ENCODE measurements at regions not wholly inside any gene's neighbourhood (a gene's known extent, or its start where the extent isn't known, plus 50 kb on each side); places are given as distances from the start of the nearest gene placed in this dataset.

DNA sequence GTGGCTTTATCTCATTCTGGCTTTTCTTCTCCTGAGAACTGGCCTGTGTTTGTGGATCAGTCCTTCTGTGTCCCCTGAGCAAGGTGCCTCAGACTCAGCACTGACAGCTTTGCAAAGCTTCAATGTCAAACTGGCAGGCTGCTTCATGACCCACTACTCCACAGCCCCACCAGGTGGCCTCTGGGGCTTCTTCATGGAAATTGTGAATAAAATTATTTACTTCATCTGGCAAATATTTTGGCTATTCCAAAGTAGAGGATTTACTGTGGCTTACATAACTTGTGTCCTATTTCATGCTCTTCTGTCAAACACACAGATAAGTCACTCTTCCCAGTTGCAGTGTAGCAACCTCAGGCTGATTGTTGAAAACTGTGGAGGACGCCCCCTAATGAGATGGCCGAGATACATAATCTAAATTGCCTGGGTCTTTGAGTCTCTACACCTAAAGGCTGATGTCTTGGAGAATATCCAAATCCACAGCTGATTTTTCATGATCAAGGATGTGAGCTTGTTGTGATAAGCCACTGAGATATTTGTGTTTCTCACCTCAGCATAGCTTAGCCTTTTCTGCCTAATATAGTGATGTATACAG lies 721.9 kb upstream of the SLC10A2 start:
- H3K27ac Mint-ChIP-seq, result no peak overlapping the region
- DNase-seq, result no peak
- TF ChIP-seq CTCF (IDR thresholded peaks at IDR 0.05), result no peak
- no peaks in the 10 kb centered on the region for H3K27me3 Mint-ChIP-seq
- intact Hi-C loops (cut with micrococcal nuclease), result no loop called here
- H3K36me3 Mint-ChIP-seq (ENCODE audit: low read depth), result no peaks in the 10 kb centered on the region
- no peak for ATAC-seq
- H3K4me3 Mint-ChIP-seq, result no peak overlapping the region
- no peaks in the 10 kb centered on the region for H3K4me1 Mint-ChIP-seq (ENCODE audit: low read depth)
- H3K9me3 Mint-ChIP-seq, result no peaks in the 10 kb centered on the region
- CTCF ChIA-PET, result interaction anchor here (1.0 kb wide), 1 partner anchor 600 kb away, joined by 3 read pairs; no protein-coding TSS in a partner anchor
- POLR2A ChIA-PET, result no interaction called here

- H3K36me3 Mint-ChIP-seq (ENCODE audit: low read depth), result no peaks in the 10 kb centered on the region
- no peak overlapping the region for H3K4me3 Mint-ChIP-seq
- no peak overlapping the region for H3K27ac Mint-ChIP-seq
- POLR2A ChIA-PET, result no interaction called here
- no peak for ATAC-seq
- H3K9me3 Mint-ChIP-seq, result peaks cover 6% of the 10 kb centered on the region
- no peak for DNase-seq
- no peaks in the 10 kb centered on the region for H3K27me3 Mint-ChIP-seq
- CTCF ChIA-PET, result no interaction called here
- H3K4me1 Mint-ChIP-seq (ENCODE audit: low read depth), result no peaks in the 10 kb centered on the region
- TF ChIP-seq CTCF (IDR thresholded peaks at IDR 0.05), result no peak
- intact Hi-C loops (cut with micrococcal nuclease), result no loop called here
Measured at GRCh38 chr13:103772576-103772975, 706.4 kb upstream of the SLC10A2 start.

GRCh38 chr13:103762523-103762922 lies 696.3 kb upstream of the SLC10A2 start:
- TF ChIP-seq CTCF (IDR thresholded peaks at IDR 0.05), result no peak
- Mint-ChIP-seq H3K9me3 (peaks cover 1% of the 10 kb centered on the region), H3K27ac (no peak overlapping the region), H3K4me1 (ENCODE audit: low read depth) (no peaks in the 10 kb centered on the region), H3K4me3 (no peak overlapping the region), H3K27me3 (no peaks in the 10 kb centered on the region), H3K36me3 (ENCODE audit: low read depth) (no peaks in the 10 kb centered on the region)
- POLR2A ChIA-PET, result no interaction called here
- CTCF ChIA-PET, result no interaction called here
- intact Hi-C loops (cut with micrococcal nuclease), result no loop called here
- no peak for DNase-seq
- no peak for ATAC-seq

DNA sequence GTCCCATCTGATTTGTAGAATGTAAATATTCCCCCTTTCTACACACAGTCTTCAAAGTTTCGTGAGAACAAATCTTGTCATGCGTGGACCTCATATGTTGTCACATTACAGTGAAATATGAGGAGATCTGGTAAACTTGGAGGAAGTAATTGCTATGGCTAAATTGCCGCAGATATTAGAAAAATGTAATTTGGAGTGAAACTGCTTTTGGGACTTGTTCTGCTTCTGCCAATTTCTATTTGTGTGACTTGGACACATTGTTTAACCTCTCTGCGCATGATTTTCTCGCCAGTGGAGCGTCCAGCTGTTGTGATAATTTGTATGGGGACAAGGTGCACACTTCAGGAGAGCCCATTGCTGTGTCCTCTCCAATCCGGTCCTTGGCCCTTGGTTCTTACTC lies 693.1 kb upstream of the SLC10A2 start:
- ChIA-PET POLR2A (no interaction called here), CTCF (no interaction called here)
- no peak overlapping the region for H3K4me3 Mint-ChIP-seq
- no peaks in the 10 kb centered on the region for H3K4me1 Mint-ChIP-seq (ENCODE audit: low read depth)
- no peak overlapping the region for H3K27ac Mint-ChIP-seq
- TF ChIP-seq CTCF (IDR thresholded peaks at IDR 0.05), result no peak
- no peaks in the 10 kb centered on the region for H3K36me3 Mint-ChIP-seq (ENCODE audit: low read depth)
- H3K27me3 Mint-ChIP-seq, result no peaks in the 10 kb centered on the region
- H3K9me3 Mint-ChIP-seq, result no peaks in the 10 kb centered on the region
- intact Hi-C loops (cut with micrococcal nuclease), result no loop called here
- no peak for ATAC-seq
- DNase-seq, result no peak

DNA sequence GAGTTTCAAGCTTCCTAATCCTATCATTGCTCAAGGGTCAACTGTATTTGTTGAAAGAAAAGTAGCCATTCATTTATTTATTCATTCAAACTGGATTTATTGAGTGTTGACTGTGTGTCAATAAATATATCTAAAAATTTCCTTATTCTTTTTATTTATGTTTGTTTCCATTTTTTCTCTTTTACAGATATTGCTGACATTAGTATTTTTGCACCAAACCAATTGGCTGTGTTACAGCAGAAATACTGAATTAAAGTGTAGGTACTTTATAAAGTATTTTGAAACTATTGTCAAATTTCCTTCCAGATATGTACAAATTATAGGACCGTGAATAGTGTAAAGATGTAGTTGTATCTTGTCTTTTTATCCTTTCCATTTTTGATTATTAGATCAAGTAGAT lies 692.0 kb upstream of the SLC10A2 start:
- Mint-ChIP-seq H3K27me3 (no peaks in the 10 kb centered on the region), H3K9me3 (no peaks in the 10 kb centered on the region), H3K36me3 (ENCODE audit: low read depth) (no peaks in the 10 kb centered on the region), H3K4me3 (no peak overlapping the region), H3K27ac (no peak overlapping the region), H3K4me1 (ENCODE audit: low read depth) (no peaks in the 10 kb centered on the region)
- TF ChIP-seq CTCF (IDR thresholded peaks at IDR 0.05), result no peak
- intact Hi-C loops (cut with micrococcal nuclease), result no loop called here
- ChIA-PET POLR2A (no interaction called here), CTCF (no interaction called here)
- no peak for ATAC-seq
- no peak for DNase-seq

All from activated CD8-positive, alpha-beta T cell treated with anti-CD3 and anti-CD28 coated beads for 36 hours (primary cell).